SK-N-SH (cell line): ENCODE measurements at regions not wholly inside any gene's neighbourhood (a gene's known extent, or its start where the extent isn't known, plus 50 kb on each side); places are given as distances from the start of the nearest gene placed in this dataset.

Experiments used
- CTCF ChIA-PET: fragments of 300-600, 350-600 bp; formaldehyde crosslinking; extraction: SDS; loops from one replicate; lab custom pipeline; 2021; lab: Yijun Ruan, JAX
- POLR2A ChIA-PET: fragments of 350-600 bp; sonication (Branson Sonifier 250); formaldehyde crosslinking; extraction: SDS; loops from one replicate; lab custom pipeline; 2020; ENCODE audit warnings: antibody characterized with exemption, inconsistent platforms; lab: Yijun Ruan, JAX
- DNase-seq: peaks from one replicate; pipeline ENCODE4 v3.0.0; 2012
- H2AFZ ChIP-seq: fragments of 200-600 bp; sonication (generic); 2 replicates; pipeline ENCODE4 v1.8.1; 2016; ENCODE audit warnings: antibody characterized with exemption, mild to moderate bottlenecking, low read depth
- H3F3A ChIP-seq: fragments of 200-600 bp; sonication (generic); replicated peaks from 2 replicates; pipeline ENCODE3; 2016; ENCODE audit warnings: antibody characterized with exemption, mild to moderate bottlenecking; ENCODE audit not compliant: insufficient read depth
- H3K27ac ChIP-seq, 2 experiments: fragments of 200-500 bp in 1 of 2; fragments of 200-600 bp in 1 of 2; sonication (Bioruptor generic) in 1 of 2; sonication (generic), shearing (Covaris generic) in 1 of 2; 2 replicates each; pipeline versions ENCODE4 v1.5.1 to v1.6.1; 2014 to 2016; ENCODE audit warnings: low read depth in 2 of 2, inconsistent platforms in 1 of 2, low read length in 1 of 2, mild to moderate bottlenecking in 1 of 2, mixed read lengths in 1 of 2
- H3K27me3 ChIP-seq: fragments of 200-600 bp; sonication (generic), shearing (Covaris generic); 2 replicates; pipeline ENCODE4 v1.6.1; 2016; ENCODE audit warnings: mixed run types; ENCODE audit not compliant: insufficient read depth
- H3K36me3 ChIP-seq, 2 experiments: fragments of 200-500 bp in 1 of 2; fragments of 200-600 bp in 1 of 2; sonication (Bioruptor generic) in 1 of 2; sonication (generic) in 1 of 2; replicated peaks in 1 of 2; 2 replicates each; pipeline versions ENCODE3 to v1.5.1; 2014 to 2016; ENCODE audit warnings: low read length in 1 of 2, mild to moderate bottlenecking in 1 of 2; ENCODE audit not compliant: insufficient read depth in 2 of 2, control insufficient read depth in 1 of 2
- H3K4me1 ChIP-seq, 2 experiments: fragments of 200-500 bp in 1 of 2; fragments of 200-600 bp in 1 of 2; sonication (Bioruptor generic) in 1 of 2; sonication (generic), shearing (Covaris generic) in 1 of 2; 2 replicates each; pipeline versions ENCODE4 v1.5.1 to v1.6.1; 2014 to 2016; ENCODE audit warnings: low read depth in 1 of 2, low read length in 1 of 2, mixed run types in 1 of 2; ENCODE audit not compliant: insufficient read depth in 2 of 2, control insufficient read depth in 1 of 2
- H3K4me2 ChIP-seq: fragments of 200-600 bp; sonication (generic), shearing (Covaris generic); 2 replicates; pipeline ENCODE4 v1.6.1; 2017; ENCODE audit warnings: mixed run types
- H3K4me3 ChIP-seq, 2 experiments: fragments of 200-500 bp in 1 of 2; fragments of 200-600 bp in 1 of 2; sonication (Bioruptor generic) in 1 of 2; sonication (generic), shearing (Covaris generic) in 1 of 2; 2 replicates each; pipeline versions ENCODE4 v1.5.1 to v1.8.1; 2014 to 2016; ENCODE audit warnings: low read depth in 2 of 2, inconsistent platforms in 1 of 2, low read length in 1 of 2, mild to moderate bottlenecking in 1 of 2, mixed read lengths in 1 of 2, moderate library complexity in 1 of 2
- H3K79me2 ChIP-seq: fragments of 200-600 bp; sonication (generic); 2 replicates; pipeline ENCODE4 v1.8.1; 2017; ENCODE audit warnings: mild to moderate bottlenecking; ENCODE audit not compliant: insufficient read depth
- H3K9ac ChIP-seq: fragments of 200-600 bp; sonication (generic); 2 replicates; pipeline ENCODE4 v1.6.1; 2017; ENCODE audit warnings: mixed run types
- H3K9me2 ChIP-seq: fragments of 200-600 bp; sonication (generic); 2 replicates; pipeline ENCODE4 v1.6.1; 2017; ENCODE audit warnings: mixed run types
- H3K9me3 ChIP-seq: fragments of 200-600 bp; sonication (generic); 2 replicates; pipeline ENCODE4 v1.6.1; 2017; ENCODE audit warnings: mixed run types, mild to moderate bottlenecking, moderate library complexity
- H4K20me1 ChIP-seq: fragments of 200-600 bp; sonication (generic); 2 replicates; pipeline ENCODE4 v1.6.1; 2017; ENCODE audit warnings: mild to moderate bottlenecking, mixed run types; ENCODE audit not compliant: insufficient read depth
- CHD2 ChIP-seq: fragments of 150-350 bp; IDR thresholded peaks from 2 replicates; pipeline ENCODE4 v1.6.1; 2018; ENCODE audit warnings: low read length; ENCODE audit not compliant: partially characterized antibody
- EP300 ChIP-seq, 2 experiments: IDR thresholded peaks; 2 replicates each; pipeline versions ENCODE4 v1.4.0 to v1.6.1; 2012; ENCODE audit warnings: borderline replicate concordance in 1 of 2, low read depth in 1 of 2, low read length in 1 of 2
- EZH2phosphoT487 ChIP-seq: fragments of 200-600 bp; sonication (generic); IDR thresholded peaks from 2 replicates; pipeline ENCODE4 v1.6.1; 2017; ENCODE audit warnings: low read depth, mixed run types, mild to moderate bottlenecking, antibody characterized with exemption, moderate library complexity, borderline replicate concordance
- FOSL2 ChIP-seq: IDR thresholded peaks from 2 replicates; pipeline ENCODE4 v1.4.0; 2012; ENCODE audit warnings: low read depth, mild to moderate bottlenecking, moderate library complexity, borderline replicate concordance
- FOXJ3 ChIP-seq: sonication (generic); formaldehyde crosslinking; IDR thresholded peaks from 2 replicates; pipeline ENCODE4 v1.5.1; 2020; ENCODE audit warnings: mild to moderate bottlenecking, missing genetic modification reagents
- FOXM1 ChIP-seq: IDR thresholded peaks from 2 replicates; pipeline ENCODE4 v1.4.0; 2012; ENCODE audit warnings: low read depth, mild to moderate bottlenecking
- GATA2 ChIP-seq: sonication (generic); formaldehyde crosslinking; IDR thresholded peaks from 2 replicates; pipeline ENCODE4 v1.5.0; 2020; ENCODE audit warnings: mild to moderate bottlenecking, missing genetic modification reagents
- MEF2A ChIP-seq: IDR thresholded peaks from 2 replicates; pipeline ENCODE4 v1.4.0; 2012; ENCODE audit warnings: low read depth, borderline replicate concordance
- MXI1 ChIP-seq: IDR thresholded peaks from 2 replicates; pipeline ENCODE4 v1.6.1; 2012; ENCODE audit warnings: mild to moderate bottlenecking, low read depth, low read length, improper control_type of control experiment
- NFIC ChIP-seq: IDR thresholded peaks from 2 replicates; pipeline ENCODE4 v1.4.0; 2012; ENCODE audit warnings: borderline replicate concordance
- NRF1 ChIP-seq: IDR thresholded peaks from 2 replicates; pipeline ENCODE4 v1.6.1; 2012; ENCODE audit warnings: low read depth, mild to moderate bottlenecking, low read length
- PBX3 ChIP-seq: IDR thresholded peaks from 2 replicates; pipeline ENCODE4; 2012
- POLR2AphosphoS5 ChIP-seq: IDR thresholded peaks from 2 replicates; pipeline ENCODE4 v1.6.1; 2012; ENCODE audit warnings: low read depth, low read length
- REST ChIP-seq: IDR thresholded peaks from 2 replicates; pipeline ENCODE4 v1.6.1; 2012; ENCODE audit warnings: mild to moderate bottlenecking, low read depth, low read length, moderate library complexity
- SIN3A ChIP-seq: IDR thresholded peaks from 2 replicates; pipeline ENCODE4 v1.6.1; 2012; ENCODE audit warnings: low read depth, mild to moderate bottlenecking, low read length, moderate library complexity, borderline replicate concordance
- TAF1 ChIP-seq: IDR thresholded peaks from 2 replicates; pipeline ENCODE4 v1.6.1; 2012; ENCODE audit warnings: low read depth, mild to moderate bottlenecking, low read length, moderate library complexity, borderline replicate concordance
- TCF12 ChIP-seq: IDR thresholded peaks from 2 replicates; pipeline ENCODE4 v1.4.0; 2012
- TEAD4 ChIP-seq: IDR thresholded peaks from 2 replicates; pipeline ENCODE4 v1.4.0; 2012; ENCODE audit warnings: mild to moderate bottlenecking, borderline replicate concordance; ENCODE audit not compliant: insufficient read depth
- USF2 ChIP-seq: fragments of 150-350 bp; IDR thresholded peaks from 2 replicates; pipeline ENCODE4 v1.6.1; 2017; ENCODE audit warnings: antibody characterized with exemption, low read length, low read depth, borderline replicate concordance
- ZBTB33 ChIP-seq: IDR thresholded peaks from 2 replicates; pipeline ENCODE4 v1.4.0; 2012; ENCODE audit warnings: low read depth, borderline replicate concordance
- WGBS: methylation state at CpG from one replicate; pipeline ENCODE4 v1.1.6; 2017; ENCODE audit warnings: low lambda C conversion rate; 5-methylcytosine and 5-hydroxymethylcytosine counted together

DNA sequence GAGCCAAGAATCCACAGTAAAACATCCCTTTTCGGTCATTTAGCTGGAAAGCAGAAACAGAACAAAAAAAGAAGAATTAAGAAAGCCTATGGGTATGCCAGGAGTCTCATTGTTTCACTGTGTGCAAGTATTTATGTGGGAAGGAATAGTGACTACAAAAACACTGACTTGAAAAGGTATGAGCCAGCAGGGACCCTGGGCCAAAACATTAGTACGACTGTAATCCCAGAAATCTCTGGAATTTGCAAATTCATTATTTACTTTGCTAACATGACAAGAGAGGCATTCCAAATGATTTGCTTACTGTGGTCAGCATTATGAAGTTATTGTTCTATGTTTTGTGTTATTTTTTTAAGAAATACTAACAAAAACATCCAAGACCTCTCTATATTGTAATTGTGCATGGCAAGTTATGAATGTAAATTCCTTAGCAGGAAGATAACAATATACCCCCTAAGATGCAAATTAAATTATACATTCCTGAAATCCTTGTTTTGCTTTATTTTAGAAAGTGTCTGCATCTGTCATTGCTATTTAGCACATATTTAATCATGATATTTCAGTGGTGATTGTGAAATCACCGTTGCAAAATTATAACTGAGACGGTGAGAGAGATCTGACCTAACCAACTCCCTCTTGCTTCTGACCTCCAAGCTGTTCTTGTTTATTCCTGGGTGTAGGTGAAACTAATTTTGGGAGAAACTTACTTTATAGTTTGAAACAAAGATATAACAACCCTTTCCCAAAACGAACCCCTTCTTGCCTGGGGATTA is 299.2 kb downstream of the ZPLD1 start:
- Histone ChIP-seq H3F3A (peaks cover 5% of the 10 kb centered on the region), H3K9ac (no peak overlapping the region), H3K9me3 (no peaks in the 10 kb centered on the region), H3K27me3 (no peaks in the 10 kb centered on the region), H3K27ac (no peak overlapping the region; a peak in 1 of 4 replicates), H4K20me1 (no peaks in the 10 kb centered on the region), H3K4me3 (no peak overlapping the region), H3K9me2 (no peaks in the 10 kb centered on the region), H3K79me2 (no peaks in the 10 kb centered on the region), H3K4me1 (peaks cover 2 to 8% of the 10 kb centered on the region in 2 experiments; a peak in 2 of 4 replicates), H3K4me2 (no peak overlapping the region; the same call in 1 of the 2 replicates), H2AFZ (no peak overlapping the region), H3K36me3 (no peaks in the 10 kb centered on the region)
- WGBS, result 43% methylated on average over 5 of the region's 5 CpGs
- TF ChIP-seq GATA2 (CRISPR knock-in tag) (no peak), FOXJ3 (CRISPR knock-in tag) (no peak), USF2 (no peak), FOSL2 (no peak), MEF2A (no peak), NRF1 (no peak), TEAD4 (no peak), FOXM1 (no peak), NFIC (no peak), MXI1 (no peak), CHD2 (no peak)
- CTCF ChIA-PET, result no interaction called here
- DNase-seq, result no peak
- POLR2A ChIA-PET, result no interaction called here

DNA sequence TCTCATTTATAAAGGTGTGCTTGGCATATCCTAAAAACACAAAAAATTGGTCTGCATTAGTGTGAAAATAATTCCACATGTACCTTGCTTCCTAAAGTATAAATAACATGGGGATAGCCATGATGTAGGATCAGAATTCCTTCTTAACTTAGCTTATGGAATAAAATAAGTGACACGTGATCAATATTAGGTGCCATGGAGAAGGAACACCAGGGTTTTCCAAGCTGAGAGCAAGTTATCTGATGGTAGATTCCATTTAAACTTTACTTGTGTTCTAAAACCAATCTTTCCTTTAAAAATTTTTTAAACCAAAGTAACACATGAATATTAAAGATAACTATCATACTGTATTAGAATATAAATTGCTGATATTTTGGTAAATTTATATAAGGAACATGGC is 300.5 kb downstream of the ZPLD1 start:
- Histone ChIP-seq H3K4me2 (no peak overlapping the region), H4K20me1 (no peaks in the 10 kb centered on the region), H3K79me2 (no peaks in the 10 kb centered on the region), H3K27ac (no peak overlapping the region), H3K4me3 (no peak overlapping the region), H3K9me3 (no peaks in the 10 kb centered on the region), H3K4me1 (peaks cover 0 to 8% of the 10 kb centered on the region in 2 experiments; a peak in 2 of 4 replicates), H3K27me3 (no peaks in the 10 kb centered on the region), H2AFZ (no peak overlapping the region), H3K9ac (no peak overlapping the region), H3K36me3 (no peaks in the 10 kb centered on the region), H3F3A (peaks cover 5% of the 10 kb centered on the region), H3K9me2 (no peaks in the 10 kb centered on the region)
- WGBS, result 95% methylated on average over 1 of the region's 1 CpG
- POLR2A ChIA-PET, result no interaction called here
- DNase-seq, result no peak
- CTCF ChIA-PET, result interaction anchor here (0.7 to 1.6 kb wide), 2 partner anchors 10 to 62 kb away, joined by 3 to 4 read pairs; no protein-coding TSS in a partner anchor
- no peak for TF ChIP-seq PBX3
- TF ChIP-seq FOXM1, result no peak
- TF ChIP-seq POLR2AphosphoS5, result no peak
- TF ChIP-seq TCF12, result no peak
- no peak for TF ChIP-seq NRF1
- no peak for TF ChIP-seq TAF1
- no peak for TF ChIP-seq EP300 (IDR thresholded peaks at IDR 0.05; ENCODE audit: borderline replicate concordance in 1 of 2, low read depth in 1 of 2, low read length in 1 of 2)
- TF ChIP-seq EZH2phosphoT487, result no peak
- no peak for TF ChIP-seq REST
- TF ChIP-seq MXI1, result no peak
- TF ChIP-seq SIN3A, result no peak
- no peak for TF ChIP-seq ZBTB33
- TF ChIP-seq MEF2A, result no peak
